HK-2 (cell line): ENCODE measurements at regions not wholly inside any gene's neighbourhood (a gene's known extent, or its start where the extent isn't known, plus 50 kb on each side); places are given as distances from the start of the nearest gene placed in this dataset.
"Not testable (repeated sequence)": the region's sequence is repeated elsewhere in the genome, so short reads cannot be mapped to it uniquely, and the experiment has no call there.

Source experiments
- DNase-seq: peaks from one replicate; pipeline ENCODE4 v3.0.0-alpha.2; 2018; ENCODE audit not compliant: unreplicated experiment

DNA sequence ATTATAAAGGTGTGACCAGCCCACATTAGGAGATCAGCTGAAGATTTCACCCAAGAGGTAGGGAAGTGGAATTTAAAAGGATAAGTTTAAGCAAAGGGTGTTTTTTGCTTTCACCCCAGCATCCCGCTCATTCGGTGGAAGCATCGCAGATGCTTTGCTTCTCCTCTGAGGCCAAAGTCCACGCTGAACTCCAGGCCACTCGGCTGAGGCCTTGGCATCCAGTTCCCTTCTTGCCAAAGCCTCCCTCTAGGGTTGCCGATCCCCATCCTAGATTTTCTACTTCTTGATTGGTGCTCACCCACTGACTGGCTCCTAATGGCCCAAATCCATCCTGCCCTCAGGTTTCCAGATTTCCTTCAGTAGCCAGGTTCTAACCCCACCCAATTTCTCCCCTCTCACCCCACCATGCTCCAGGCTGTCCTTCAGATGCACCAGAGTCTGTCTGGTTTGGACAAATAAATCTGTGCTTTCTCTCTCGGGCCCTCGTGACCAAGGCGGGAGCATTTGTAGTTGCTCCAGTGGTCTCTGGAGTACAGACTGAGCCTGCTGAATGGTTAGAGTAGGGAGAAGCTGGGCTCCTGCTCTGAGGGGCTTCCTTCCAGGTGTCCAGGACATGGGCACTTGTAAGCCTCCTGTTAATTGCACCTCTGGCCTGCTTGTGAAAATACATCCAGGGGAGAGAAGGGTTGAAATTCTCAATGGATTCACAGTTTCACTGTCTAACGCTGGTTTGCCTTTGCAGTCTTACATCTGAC, 193.2 kb downstream of the C1orf94 start:
- no peak for DNase-seq

DNA sequence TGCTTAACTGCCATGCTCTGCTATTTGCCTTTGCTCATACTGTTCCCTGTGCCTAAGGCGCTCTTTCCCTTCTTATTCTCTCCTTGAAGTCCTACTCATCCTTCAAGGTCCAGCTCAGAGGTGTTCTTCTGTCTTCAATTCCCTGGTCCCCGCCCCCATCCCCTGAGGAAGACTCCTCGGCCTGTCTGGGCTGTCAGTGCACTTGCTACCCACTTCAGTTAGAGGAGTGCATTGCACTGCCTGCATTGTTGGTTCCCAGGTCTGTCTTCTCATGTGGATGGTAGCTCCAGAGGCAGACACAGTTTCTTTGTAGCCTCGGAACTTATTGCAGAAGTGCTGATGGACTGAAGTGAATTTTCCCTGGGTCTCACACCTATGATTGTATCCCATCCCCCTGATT, 194.0 kb downstream of the C1orf94 start:
- DNase-seq, result no peak

DNA sequence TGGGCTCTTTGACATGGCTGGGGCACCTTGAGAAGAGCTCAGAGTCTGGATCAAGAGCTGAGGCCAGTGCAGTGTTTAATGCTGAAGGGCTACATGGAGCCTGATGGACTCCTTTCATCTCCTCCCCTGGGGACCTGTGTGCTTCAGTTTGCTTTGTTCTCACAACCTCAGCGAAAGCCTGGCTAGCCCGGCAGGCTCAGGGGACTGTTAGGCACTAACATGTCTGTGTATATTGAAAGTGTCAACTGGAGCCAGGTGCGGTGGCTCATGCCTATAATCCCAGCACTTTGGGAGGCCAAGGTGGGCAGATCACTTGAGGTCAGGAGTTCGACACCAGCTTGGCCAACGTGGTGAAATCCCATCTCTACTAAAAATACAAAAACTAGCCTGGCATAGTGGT, 194.5 kb downstream of the C1orf94 start:
- not testable (repeated sequence) for DNase-seq

DNA sequence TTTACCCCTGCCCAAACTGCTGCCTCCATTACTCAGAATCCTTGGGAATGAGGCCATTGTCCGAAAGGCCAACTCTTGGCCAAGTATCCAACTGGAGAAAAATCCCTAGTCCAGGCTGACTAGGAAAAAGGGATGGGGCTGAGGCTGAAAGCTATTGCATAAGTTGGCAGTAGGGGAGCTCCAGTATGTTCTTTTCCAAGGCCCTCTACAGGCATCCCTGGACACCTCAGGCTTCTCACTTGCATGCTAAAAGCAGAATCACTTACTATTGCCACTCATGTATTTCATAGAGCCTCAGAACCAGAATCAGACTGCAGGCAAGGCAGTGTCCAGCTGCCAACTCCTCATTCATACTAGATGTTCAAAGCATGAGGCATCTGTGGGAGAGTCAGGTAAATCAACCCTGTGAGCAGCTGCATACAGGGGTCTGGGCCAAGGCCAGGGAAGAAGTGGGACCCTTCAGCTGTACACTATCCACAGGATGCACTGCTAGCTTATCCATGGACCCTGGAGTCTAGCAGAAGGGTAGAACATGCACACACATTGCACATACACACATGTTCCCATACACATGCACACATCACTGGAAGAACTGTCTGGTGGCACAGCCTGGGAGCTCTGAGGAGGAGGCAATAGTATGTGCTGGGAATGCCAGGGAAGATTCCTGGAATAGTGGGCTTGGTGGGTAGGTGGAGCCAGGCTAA, 195.3 kb downstream of the C1orf94 start:
- DNase-seq, result no peak

DNA sequence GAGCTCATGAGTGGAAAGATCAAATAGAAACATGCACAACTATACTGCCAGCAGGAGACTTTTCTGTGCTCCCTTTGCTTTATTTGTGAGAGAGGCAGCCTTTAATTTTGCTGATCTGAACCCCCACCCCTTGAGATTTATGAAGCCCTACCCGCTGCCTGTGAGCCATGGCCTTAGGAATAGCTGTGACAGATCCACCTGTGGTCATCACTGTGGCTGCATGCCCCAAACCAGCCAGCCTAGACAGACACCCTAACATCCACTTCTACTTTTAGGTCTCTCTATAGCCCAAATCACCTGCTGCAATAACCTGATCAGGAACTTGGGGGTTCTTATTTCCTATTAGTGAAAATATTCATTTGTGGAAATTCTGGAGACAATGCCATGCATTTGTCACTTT, 196.2 kb downstream of the C1orf94 start:
- DNase-seq, result no peak

DNA sequence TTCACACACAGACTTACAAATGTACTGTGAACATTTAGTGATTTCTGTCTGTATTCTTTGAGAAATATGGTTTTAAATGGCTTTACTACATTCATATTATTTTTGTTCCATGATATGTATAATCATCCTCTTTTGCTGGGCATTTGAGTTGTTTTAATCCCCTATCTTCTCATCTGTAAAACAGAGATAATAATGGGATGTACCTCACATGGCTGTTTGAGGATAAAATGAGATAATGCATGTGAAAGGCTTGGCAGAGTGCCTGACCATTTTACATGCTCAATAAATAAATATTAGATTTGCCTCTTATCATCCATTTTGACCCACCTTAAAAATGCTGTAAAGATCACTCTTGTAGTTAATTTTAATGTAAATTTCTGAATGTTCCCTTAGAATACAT, 197.2 kb downstream of the C1orf94 start:
- DNase-seq, result no peak

DNA sequence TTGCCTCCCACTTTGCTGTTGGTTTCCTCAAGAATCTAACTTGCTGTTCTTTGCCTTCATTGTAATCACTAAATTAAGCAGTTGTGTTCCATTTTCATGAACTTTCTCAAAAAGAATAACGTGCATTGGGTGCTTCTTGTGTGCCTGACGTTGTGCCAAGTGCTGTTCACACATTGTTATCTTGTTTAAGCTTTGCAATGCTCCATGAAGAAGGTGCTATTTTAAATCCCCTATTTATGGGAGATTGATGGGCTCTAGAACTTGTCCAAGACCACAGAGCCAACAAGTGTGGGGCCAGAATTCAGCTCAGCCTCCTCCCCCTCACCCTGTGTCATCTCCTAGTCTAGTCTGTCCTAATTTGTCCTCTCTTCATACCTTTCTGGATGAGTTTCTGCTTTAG, 199.8 kb downstream of the C1orf94 start:
- no peak for DNase-seq

DNA sequence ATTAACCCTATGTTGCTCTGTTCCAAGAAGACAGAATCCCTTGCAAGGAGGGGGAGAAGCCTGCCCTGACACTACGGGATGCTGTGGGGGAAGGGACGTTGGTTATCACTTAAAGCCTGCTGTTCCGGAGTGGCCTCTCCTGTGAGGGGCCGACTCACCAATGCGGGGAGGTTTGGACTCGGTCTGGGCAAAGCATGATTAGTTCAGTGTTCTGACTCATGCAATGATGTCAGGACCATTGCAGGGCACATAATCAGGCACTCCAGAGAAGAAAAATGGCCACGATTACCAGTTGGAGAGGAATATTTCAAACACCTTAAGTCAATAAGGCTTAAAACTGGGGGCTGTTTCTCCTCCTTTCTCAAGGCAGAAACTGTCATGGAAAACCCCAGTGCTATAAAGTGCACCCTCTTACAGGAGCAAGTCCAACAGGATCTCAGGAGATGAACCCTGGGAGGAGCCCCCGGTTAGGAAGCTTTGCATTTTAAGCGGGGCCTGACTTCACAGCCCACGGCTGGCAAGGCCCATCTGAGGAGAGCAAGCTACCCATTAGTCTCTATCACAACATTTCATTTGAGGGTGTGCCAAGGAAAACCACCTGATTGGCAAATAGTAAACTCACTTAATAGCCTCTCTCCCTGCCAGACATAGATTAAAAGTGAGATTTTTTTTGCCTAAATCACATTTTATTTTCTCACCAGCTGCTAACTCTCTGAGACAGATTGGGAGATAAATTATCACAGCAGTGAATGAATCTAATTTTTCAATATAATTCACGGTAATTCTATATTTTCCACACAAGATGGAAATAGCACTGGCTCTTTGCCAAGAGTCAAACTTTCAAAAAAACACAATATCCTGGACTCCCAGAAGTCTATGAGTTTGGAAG, 202.5 kb downstream of the C1orf94 start:
- no peak for DNase-seq

DNA sequence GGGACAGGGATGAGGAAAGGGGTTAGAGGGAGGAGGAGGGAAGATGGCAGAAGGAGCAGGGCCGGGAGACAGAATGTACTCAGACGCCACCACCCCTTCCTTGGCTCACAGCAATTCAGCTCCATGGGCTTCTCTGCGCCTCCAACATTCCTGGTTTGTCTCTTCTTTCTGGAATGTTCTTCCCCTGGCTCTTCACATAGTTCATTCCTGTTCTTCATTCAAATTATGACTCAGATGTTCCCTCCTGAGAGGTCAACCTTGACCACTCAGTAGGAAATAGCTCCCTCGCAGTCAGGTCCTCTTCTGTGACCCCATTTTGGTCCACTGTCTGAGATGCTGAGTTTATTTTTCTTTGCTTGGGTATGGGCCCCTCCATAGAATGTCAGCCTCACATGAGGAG, 203.2 kb downstream of the C1orf94 start:
- DNase-seq, result no peak

DNA sequence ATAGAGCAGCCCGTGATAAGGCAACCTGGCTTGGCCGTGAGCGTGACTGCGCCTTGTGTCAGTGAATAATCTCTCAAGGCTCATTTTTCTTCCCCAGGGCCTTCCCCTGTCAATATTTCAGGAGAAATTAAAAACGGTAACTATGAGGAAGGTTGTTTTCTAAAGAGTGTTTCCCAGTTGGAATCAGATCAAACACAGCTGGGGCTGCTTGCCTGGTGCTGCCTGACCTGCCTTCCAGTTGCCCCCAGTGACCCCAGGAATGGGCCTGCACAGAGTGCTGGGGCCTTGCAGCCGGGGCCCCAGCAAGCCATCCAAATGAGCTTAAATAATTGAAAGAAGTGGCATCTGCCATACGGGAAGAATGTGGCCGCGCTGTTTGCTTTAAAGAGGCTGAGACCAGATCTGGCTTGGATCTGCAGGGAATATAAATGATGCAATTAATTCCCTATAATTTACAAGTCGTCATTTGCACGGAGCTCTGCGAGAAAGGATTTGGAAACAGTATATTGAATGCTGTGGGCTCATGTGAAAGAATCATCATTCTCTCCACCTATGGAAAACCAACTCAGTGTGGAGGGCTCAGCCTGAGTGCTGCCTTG, 203.9 kb downstream of the C1orf94 start:
- DNase-seq, result no peak

DNA sequence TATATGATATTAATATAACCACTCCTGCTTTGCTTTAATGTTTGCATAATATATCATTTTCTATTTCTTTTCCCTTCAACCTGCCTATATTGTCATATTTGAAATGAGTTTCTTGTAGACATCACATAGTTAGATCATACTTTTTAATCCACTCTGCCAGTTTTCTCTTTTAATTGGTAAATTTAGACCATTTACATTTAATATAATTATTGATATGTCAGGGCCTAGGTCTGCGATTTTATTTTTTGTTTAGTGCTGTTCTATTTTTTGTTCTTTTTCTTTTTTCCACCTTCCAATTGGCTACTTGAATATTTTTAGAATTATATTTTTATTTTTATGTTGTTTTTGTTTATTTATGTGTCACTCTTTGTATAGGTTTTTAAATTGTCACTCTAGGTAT, 213.3 kb downstream of the C1orf94 start:
- no peak for DNase-seq

DNA sequence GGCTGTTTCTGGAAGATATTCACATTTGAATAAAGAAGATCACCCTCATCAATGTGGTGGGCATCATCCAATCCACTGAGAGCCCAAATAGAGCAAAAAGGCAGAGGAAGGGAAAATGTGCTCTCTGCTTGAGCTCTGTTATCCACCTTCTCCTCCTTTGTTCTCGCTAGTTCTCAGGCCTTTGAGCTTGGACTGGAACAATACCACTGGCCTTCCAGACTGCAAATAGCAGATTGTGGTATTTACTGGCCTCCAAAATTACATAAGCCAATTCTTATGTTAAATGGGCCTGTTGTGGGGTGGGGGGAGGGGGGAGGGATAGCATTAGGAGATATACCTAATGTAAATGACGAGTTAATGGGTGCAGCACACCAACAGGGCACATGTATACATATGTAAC, 219.3 kb downstream of the C1orf94 start:
- no peak for DNase-seq

DNA sequence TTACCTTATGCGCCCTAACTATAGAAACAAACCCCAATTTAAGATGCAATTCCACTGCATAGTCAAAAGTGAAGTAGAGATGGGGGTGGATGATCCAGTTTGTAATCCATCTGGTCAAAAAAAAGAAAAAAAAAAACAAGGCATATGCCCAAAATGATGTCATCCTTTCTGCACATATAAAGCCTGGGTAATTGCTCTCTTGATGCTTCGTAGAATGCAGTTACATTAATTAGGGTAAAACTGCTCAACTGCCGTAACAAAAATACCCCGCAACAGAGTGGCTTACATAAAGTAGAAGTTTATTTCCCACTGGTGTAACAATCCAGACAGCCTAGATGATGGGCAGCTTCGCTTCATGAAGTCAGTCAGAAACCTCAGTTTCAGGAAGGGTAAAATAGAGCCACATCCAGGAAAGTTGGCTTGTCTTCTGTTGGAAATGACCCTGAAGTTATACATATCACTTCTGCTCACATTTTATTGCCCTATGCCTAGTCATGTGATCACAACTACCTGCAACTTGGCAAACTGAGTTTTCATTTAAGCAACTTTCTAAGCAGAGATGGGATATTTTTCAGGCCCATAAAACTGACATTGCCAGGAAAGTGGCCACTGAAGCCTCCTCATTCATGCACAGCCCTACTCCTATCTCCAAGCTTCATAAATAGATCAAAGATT, 221.7 kb downstream of the C1orf94 start:
- no peak for DNase-seq

DNA sequence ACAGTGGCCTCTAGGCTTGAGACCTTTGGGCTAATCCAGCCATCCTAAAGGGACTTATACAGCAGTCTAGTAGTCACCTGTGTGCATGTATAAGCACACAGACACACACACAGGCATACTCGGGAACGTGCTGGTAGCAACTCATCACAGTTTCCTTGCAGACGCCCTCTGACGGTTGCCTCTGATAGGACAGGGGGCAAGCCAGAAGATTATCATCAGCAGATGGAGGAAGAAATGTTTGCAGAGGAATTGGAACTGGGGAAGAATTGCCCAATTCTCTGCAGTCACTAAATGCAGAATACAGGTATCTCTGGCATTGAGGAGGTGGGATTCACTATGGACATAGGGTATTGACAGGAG, 222.2 kb downstream of the C1orf94 start:
- no peak for DNase-seq

DNA sequence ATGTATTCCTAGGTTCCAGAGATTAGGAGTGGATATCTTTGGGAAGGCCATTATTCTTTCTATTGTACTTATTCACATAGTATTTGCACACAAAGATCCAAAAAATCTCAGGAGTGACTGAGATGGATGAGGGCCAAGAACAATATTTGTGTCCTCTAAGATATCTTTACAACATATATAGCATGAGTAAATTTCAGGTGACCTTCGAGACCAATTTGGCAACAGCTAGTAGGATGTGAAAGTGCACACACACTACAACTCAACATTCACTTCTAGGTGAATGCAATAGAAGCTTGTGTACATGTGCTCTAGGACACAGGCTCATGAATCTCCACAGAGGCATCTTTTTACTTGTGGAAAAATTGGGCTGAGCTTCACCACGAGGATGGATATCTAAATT, 224.0 kb downstream of the C1orf94 start:
- no peak for DNase-seq

DNA sequence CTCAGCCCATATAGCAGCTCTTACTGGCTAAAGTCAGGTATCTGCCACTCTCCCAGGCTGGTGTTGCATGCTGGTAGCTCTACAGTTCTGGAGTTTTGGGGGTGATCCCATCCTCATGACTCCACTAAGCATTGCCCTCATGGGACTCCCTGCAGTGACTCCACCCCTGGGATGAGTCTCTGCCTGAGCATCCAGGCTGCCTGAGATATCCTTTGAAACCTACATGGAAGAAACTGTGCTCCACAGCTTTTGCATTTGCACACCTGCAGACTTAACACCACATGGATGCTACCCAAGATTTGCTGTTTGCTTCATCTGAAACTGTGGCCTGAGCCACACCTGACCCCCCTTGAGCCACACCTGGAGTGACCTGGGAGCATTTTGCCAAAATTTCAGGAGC, 226.4 kb downstream of the C1orf94 start:
- DNase-seq, result no peak

DNA sequence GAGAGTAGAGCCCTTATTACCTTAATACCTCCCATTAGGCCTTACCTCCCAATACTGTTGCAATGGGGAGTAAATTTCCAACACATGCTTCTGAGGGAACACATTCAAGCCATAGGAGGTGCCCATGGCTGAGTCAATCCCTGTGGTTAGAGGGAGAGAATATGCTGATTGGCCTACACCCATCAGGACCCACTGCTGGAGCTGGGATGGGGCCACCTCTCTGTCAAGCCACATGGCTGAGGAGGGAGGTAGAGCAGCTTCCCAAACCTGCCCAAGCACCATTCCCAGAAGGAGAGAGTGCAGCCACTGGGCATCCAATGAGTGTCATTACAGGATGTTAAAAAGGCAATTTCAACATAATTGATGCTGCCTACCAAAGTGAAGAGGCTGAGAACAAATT, 228.1 kb downstream of the C1orf94 start:
- DNase-seq, result no peak

DNA sequence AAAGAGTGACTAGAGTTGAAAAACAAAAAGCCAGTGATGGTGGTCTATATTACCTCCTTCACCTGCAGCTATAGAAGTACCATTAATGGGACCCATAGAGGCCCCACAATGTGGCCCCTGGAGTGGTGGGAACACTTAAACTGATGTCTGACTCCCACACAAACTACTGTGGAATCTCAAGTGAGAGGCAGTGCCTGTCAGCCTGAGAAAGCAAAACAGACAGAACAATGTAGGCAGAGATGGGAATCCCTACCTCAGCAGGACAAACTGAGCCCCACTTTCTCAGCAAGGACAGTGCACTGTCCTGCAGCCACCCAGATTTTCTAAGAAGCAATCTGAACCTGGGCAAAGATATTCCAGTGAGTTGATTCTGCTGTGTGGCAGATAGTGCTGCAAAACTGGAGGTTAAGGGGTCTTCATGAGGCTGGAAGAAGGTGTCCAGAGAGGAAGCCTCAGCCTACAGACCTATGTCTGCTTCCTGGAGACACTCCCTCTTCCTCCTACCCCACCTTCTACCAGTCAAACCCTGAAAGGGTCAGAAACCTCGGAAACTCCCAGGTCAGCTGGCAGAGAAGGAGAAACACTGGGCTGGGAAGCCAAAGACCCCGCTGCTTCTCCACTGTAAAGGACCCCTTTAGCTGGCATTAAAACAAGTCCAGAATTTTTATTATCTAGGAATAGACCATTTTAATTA, 228.7 kb downstream of the C1orf94 start:
- DNase-seq, result no peak

DNA sequence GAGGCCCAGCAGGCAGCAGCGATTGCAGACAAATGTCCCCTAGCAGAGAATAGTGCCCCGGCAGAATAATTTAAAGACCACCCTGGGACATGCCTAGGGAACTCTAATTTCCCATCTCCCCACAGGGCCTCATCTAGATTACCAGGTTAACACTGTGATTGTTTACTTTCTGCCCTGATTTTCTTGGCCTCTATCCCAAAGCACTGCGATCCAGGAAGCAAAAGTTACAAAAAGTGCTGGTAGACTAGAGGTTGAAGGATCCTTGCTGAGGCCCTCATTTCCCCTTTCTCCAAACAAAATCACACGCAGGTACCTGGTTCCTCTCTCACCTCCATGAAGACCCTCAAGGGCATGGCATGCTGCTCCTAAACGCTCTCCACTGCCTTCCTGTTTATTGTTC, 229.7 kb downstream of the C1orf94 start:
- no peak for DNase-seq

DNA sequence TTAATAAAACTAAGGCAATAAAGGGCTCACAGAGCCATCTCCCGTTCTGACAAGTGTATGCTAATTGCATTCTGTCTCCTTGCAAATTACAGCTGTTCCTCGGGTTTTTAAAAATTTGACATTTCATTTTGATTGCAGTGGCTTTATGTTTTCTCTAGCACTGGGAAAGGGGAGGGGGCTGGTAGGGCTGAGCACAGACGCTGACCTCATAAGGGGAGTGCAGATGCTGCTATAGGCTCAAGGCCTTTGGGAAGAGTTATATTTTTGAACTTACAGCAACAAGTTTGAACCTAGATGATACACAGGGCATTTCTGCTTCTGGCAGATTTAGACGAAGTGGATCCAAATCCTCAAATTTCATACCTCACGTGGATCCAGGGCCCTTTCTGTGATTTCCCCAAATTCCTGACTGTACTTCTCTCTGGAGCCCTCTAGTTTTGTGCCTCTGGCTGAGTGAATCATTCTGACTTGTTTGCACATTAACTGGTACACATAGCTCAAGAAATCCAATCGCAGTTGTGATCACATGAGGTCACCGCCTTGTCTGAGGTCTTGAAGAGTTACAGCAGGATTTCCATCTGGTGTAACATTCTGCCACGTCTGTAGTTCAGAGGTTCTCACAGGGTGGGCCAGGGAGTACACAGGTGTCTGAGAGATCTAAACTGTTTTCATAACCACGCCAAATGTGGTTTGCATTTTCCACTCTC, 230.3 kb downstream of the C1orf94 start:
- no peak for DNase-seq

DNA sequence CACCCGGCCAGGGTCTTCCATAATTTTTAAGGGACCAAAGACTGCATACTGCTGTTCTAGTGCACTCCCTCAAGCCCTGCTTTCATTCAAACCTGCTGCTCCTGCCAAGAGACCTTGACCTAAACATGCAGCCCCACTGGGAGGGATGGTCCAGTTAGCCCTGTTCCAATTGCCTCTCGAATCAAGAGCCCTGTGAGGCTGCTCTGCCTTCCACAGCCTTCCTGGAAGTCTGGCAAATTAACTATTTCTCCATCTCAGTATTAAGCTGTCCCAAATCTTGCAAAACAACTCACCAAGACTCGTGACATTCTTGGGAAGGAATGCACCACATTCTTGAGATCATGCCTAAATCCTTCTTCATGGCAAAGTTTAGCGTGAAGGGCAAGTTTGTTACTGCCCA, 231.3 kb downstream of the C1orf94 start:
- DNase-seq, result no peak
